Tibial artery (tissue), 4 donors: ENCODE measurements at regions not wholly inside any gene's neighbourhood (a gene's known extent, or its start where the extent isn't known, plus 50 kb on each side); places are given as distances from the start of the nearest gene placed in this dataset.

Source experiments
- DNase-seq, 2 donors: peaks; one replicate each; pipeline ENCODE4 v3.0.0-alpha.2; 2019
- H3K27ac ChIP-seq, 2 donors: fragments of 200-600 bp; sonication (generic) in 1 of 2; 1 replicate in 1 of 2; 2 replicates in 1 of 2; pipeline ENCODE4 v1.5.1; 2018 to 2019; ENCODE audit warnings: mild to moderate bottlenecking in 1 of 2
- H3K27me3 ChIP-seq, 2 donors: fragments of 200-600 bp; sonication (generic) in 1 of 2; one replicate each; pipeline versions ENCODE4 v1.5.1 to v1.6.0; 2016 to 2019
- H3K36me3 ChIP-seq, 3 donors: fragments of 200-600 bp; sonication (generic) in 2 of 3; one replicate each; pipeline ENCODE4 v1.5.1; 2016 to 2019; ENCODE audit warnings: mild to moderate bottlenecking in 2 of 3
- H3K4me1 ChIP-seq, 4 donors: fragments of 200-600 bp; sonication (generic) in 2 of 4; 1 replicate in 3 of 4; 2 replicates in 1 of 4; pipeline ENCODE4 v1.5.1; 2016 to 2019
- H3K4me3 ChIP-seq, 2 donors: fragments of 200-600 bp; sonication (generic) in 1 of 2; 1 replicate in 1 of 2; 2 replicates in 1 of 2; pipeline ENCODE4 v1.5.1; 2018 to 2019; ENCODE audit warnings: mild to moderate bottlenecking in 2 of 2
- H3K9me3 ChIP-seq, 3 donors: fragments of 200-600 bp; sonication (generic) in 1 of 3; one replicate each; pipeline ENCODE4 v1.5.1; 2016 to 2019
- CTCF ChIP-seq, 2 experiments: fragments of 200-600 bp in 1 of 2; fragments of 450-650 bp in 1 of 2; IDR thresholded peaks; one replicate each; pipeline ENCODE4 v1.5.1; 2017 to 2019; ENCODE audit warnings: antibody characterized with exemption in 2 of 2, mild to moderate bottlenecking in 1 of 2, moderate library complexity in 1 of 2
- intact Hi-C: fragments of 100-400 bp; cut with DNase I; formaldehyde crosslinking; loops from one replicate; pipeline ENCODE4 v1.15.0; 2023; ENCODE audit warnings: low total_unique reads

GRCh38 chr5:4137781-4138180 is 542.1 kb downstream of the IRX1 start:
- H3K9me3 ChIP-seq = no peaks in the 10 kb centered on the region
- intact Hi-C loops = no loop called here
- no peak overlapping the region for H3K4me3 ChIP-seq
- H3K36me3 ChIP-seq = no peaks in the 10 kb centered on the region
- no peaks in the 10 kb centered on the region for H3K4me1 ChIP-seq
- no peaks in the 10 kb centered on the region for H3K27me3 ChIP-seq
- H3K27ac ChIP-seq = no peak overlapping the region
- DNase-seq = no peak
- no peak for TF ChIP-seq CTCF (IDR thresholded peaks at IDR 0.05)

GRCh38 chr5:4142842-4143241 is 547.2 kb downstream of the IRX1 start:
- Histone ChIP-seq H3K27me3 (no peaks in the 10 kb centered on the region), H3K9me3 (no peaks in the 10 kb centered on the region), H3K4me3 (no peak overlapping the region), H3K36me3 (no peaks in the 10 kb centered on the region), H3K27ac (no peak overlapping the region), H3K4me1 (no peaks in the 10 kb centered on the region)
- no peak for TF ChIP-seq CTCF (IDR thresholded peaks at IDR 0.05)
- no peak for DNase-seq
- intact Hi-C loops = no loop called here

- H3K27ac ChIP-seq = no peak overlapping the region
- intact Hi-C loops = no loop called here
- H3K27me3 ChIP-seq = no peaks in the 10 kb centered on the region
- H3K9me3 ChIP-seq = no peaks in the 10 kb centered on the region
- DNase-seq = no peak
- H3K4me1 ChIP-seq = no peaks in the 10 kb centered on the region
- no peak for TF ChIP-seq CTCF (IDR thresholded peaks at IDR 0.05)
- H3K36me3 ChIP-seq = no peaks in the 10 kb centered on the region
- H3K4me3 ChIP-seq = no peak overlapping the region
Observed at GRCh38 chr5:4144411-4145007, 548.9 kb downstream of the IRX1 start.

- H3K36me3 ChIP-seq = no peaks in the 10 kb centered on the region
- no peak for DNase-seq
- H3K9me3 ChIP-seq = no peaks in the 10 kb centered on the region
- no peak overlapping the region for H3K4me3 ChIP-seq
- H3K27me3 ChIP-seq = no peaks in the 10 kb centered on the region
- TF ChIP-seq CTCF (IDR thresholded peaks at IDR 0.05) = no peak
- H3K4me1 ChIP-seq = no peaks in the 10 kb centered on the region
- intact Hi-C loops = no loop called here
- no peak overlapping the region for H3K27ac ChIP-seq
Observed at GRCh38 chr5:4145511-4145910, 549.9 kb downstream of the IRX1 start.

- no peak for TF ChIP-seq CTCF (IDR thresholded peaks at IDR 0.05)
- H3K9me3 ChIP-seq = no peaks in the 10 kb centered on the region
- no peak for DNase-seq
- H3K4me3 ChIP-seq = no peak overlapping the region
- intact Hi-C loops = no loop called here
- H3K36me3 ChIP-seq = no peaks in the 10 kb centered on the region
- no peak overlapping the region for H3K27ac ChIP-seq
- H3K27me3 ChIP-seq = no peaks in the 10 kb centered on the region
- no peaks in the 10 kb centered on the region for H3K4me1 ChIP-seq
Observed at GRCh38 chr5:4148009-4148408, 552.4 kb downstream of the IRX1 start.

GRCh38 chr5:4150067-4150466 is 554.4 kb downstream of the IRX1 start:
- intact Hi-C loops = no loop called here
- Histone ChIP-seq H3K27me3 (no peaks in the 10 kb centered on the region), H3K36me3 (no peaks in the 10 kb centered on the region), H3K4me1 (no peaks in the 10 kb centered on the region), H3K4me3 (no peak overlapping the region), H3K9me3 (no peaks in the 10 kb centered on the region), H3K27ac (no peak overlapping the region)
- DNase-seq = no peak
- no peak for TF ChIP-seq CTCF (IDR thresholded peaks at IDR 0.05)
